NCI-H524 (cell line): ENCODE measurements at regions not wholly inside any gene's neighbourhood (a gene's known extent, or its start where the extent isn't known, plus 50 kb on each side); places are given as distances from the start of the nearest gene placed in this dataset.
"Not testable (repeated sequence)": the region's sequence is repeated elsewhere in the genome, so short reads cannot be mapped to it uniquely, and the experiment has no call there.

ENCODE experiments used
- DNase-seq, 2 experiments: peaks; one replicate each; lab custom pipeline; 2025; lab: John Stamatoyannopoulos, UW

- no peak for DNase-seq
Observed at GRCh38 chr12:91887957-91888356, 257.7 kb downstream of the BTG1 start.

GRCh38 chr12:91885851-91886731, 259.6 kb downstream of the BTG1 start:
- no peak for DNase-seq

- no peak for DNase-seq
Observed at GRCh38 chr12:91884230-91884629, 261.4 kb downstream of the BTG1 start.

GRCh38 chr12:91883811-91884210, 261.8 kb downstream of the BTG1 start:
- DNase-seq = no peak

- no peak for DNase-seq
Observed at GRCh38 chr12:91882910-91883309, 262.7 kb downstream of the BTG1 start.

- no peak for DNase-seq
Observed at GRCh38 chr12:91880528-91880927, 265.1 kb downstream of the BTG1 start.

GRCh38 chr12:91877456-91878235, 268.0 kb downstream of the BTG1 start:
- DNase-seq = peak; percentile 36 to 69

GRCh38 chr12:91877022-91877421, 268.6 kb downstream of the BTG1 start:
- DNase-seq = peak; percentile 82 to 92

GRCh38 chr12:91875671-91876070, 270.0 kb downstream of the BTG1 start:
- not testable (repeated sequence) for DNase-seq

GRCh38 chr12:91874086-91874865, 271.4 kb downstream of the BTG1 start:
- no peak for DNase-seq

GRCh38 chr12:91871751-91872150, 273.9 kb downstream of the BTG1 start:
- DNase-seq = no peak

GRCh38 chr12:91870872-91871707, 274.6 kb downstream of the BTG1 start:
- DNase-seq = no peak

- DNase-seq = no peak
Observed at GRCh38 chr12:91868054-91868453, 277.6 kb downstream of the BTG1 start.

GRCh38 chr12:91866566-91866965, 279.1 kb downstream of the BTG1 start:
- no peak for DNase-seq

GRCh38 chr12:91863702-91864101, 281.9 kb downstream of the BTG1 start:
- DNase-seq = no peak

GRCh38 chr12:91861554-91861953, 284.1 kb downstream of the BTG1 start:
- DNase-seq = no peak

GRCh38 chr12:91859347-91859746, 286.3 kb downstream of the BTG1 start:
- DNase-seq = no peak

GRCh38 chr12:91857813-91858542, 287.7 kb downstream of the BTG1 start:
- no peak for DNase-seq

GRCh38 chr12:91854725-91855124, 290.9 kb downstream of the BTG1 start:
- DNase-seq = no peak

GRCh38 chr12:91853350-91854127, 292.1 kb downstream of the BTG1 start:
- DNase-seq = no peak
